HepG2 (cell line): ENCODE measurements at regions not wholly inside any gene's neighbourhood (a gene's known extent, or its start where the extent isn't known, plus 50 kb on each side); places are given as distances from the start of the nearest gene placed in this dataset.

Experiments used
- ATAC-seq: fragments of 200-7000 bp; cut with Tn5 transposase; 3 replicates; pipeline ENCODE4 v1.9.1; 2020; ENCODE audit warnings: mild to moderate bottlenecking, moderate library complexity
- BruUV-seq: library from RNA; stranded (reverse); fragments of 400-500 nt; replicated peaks from 2 replicates; lab custom pipeline; 2021; lab: Mats Ljungman, UMichigan
- CTCF ChIA-PET: fragments of 300-600 bp; formaldehyde crosslinking; extraction: SDS; loops from one replicate; lab custom pipeline; 2021; ENCODE audit warnings: low total read pairs, inconsistent platforms, low intra/inter-chr PET ratio; lab: Yijun Ruan, JAX
- POLR2A ChIA-PET: fragments of 350-600 bp; sonication (Branson Sonifier 250); formaldehyde crosslinking; loops from one replicate; lab custom pipeline; 2020; ENCODE audit warnings: antibody characterized with exemption, inconsistent platforms; lab: Yijun Ruan, JAX
- DNase-seq: peaks from one replicate; pipeline ENCODE4 v3.0.0-alpha.2; 2015; ENCODE audit warnings: low spot score
- FAIRE-seq: peaks from 3 replicates; lab custom pipeline; 2011; peaks lifted over from hg19 to GRCh38; lab: Jason Lieb, UNC
- H2AFZ ChIP-seq: one replicate; pipeline ENCODE4 v1.6.1; 2011; ENCODE audit warnings: low read length, inconsistent platforms
- H3K27ac ChIP-seq: fragments of 300-600 bp; 3 replicates; pipeline ENCODE4 v1.8.0; 2011; ENCODE audit warnings: mixed run types, mild to moderate bottlenecking, mixed read lengths, low read length, inconsistent platforms; ENCODE audit not compliant: insufficient read depth; ENCODE audit errors: extremely low read length
- H3K27me3 ChIP-seq, 2 experiments: fragments of 200-600 bp in 1 of 2; 2 replicates in 1 of 2; 3 replicates in 1 of 2; pipeline versions ENCODE4 v1.6.0 to v1.8.0; 2011; ENCODE audit warnings: low read length in 2 of 2, mild to moderate bottlenecking in 2 of 2, moderate library complexity in 2 of 2, inconsistent platforms in 1 of 2; ENCODE audit not compliant: insufficient read depth in 2 of 2, control insufficient read depth in 1 of 2
- H3K36me3 ChIP-seq, 2 experiments: fragments of 200-600 bp in 1 of 2; replicated peaks in 1 of 2; 2 replicates in 1 of 2; 3 replicates in 1 of 2; pipeline versions ENCODE4 v1.5.1 to v1.8.0; 2011; ENCODE audit warnings: low read length in 2 of 2, inconsistent platforms in 1 of 2; ENCODE audit not compliant: insufficient read depth in 2 of 2, control insufficient read depth in 1 of 2
- H3K4me1 ChIP-seq: 2 replicates; pipeline ENCODE4 v1.5.1; 2012; ENCODE audit warnings: low read length, inconsistent platforms; ENCODE audit not compliant: insufficient read depth
- H3K4me2 ChIP-seq: 2 replicates; pipeline ENCODE4 v1.6.0; 2011; ENCODE audit warnings: low read depth, low read length, inconsistent platforms
- H3K4me3 ChIP-seq, 3 experiments: fragments of 200-600 bp in 1 of 3; sonication (generic), shearing (Covaris generic) in 1 of 3; replicated peaks in 1 of 3; 2 replicates each; pipeline ENCODE4 v1.5.1; 2011 to 2016; ENCODE audit warnings: low read length in 3 of 3, inconsistent platforms in 2 of 3, low read depth in 2 of 3, mild to moderate bottlenecking in 2 of 3, control low read depth in 1 of 3, mixed read lengths in 1 of 3; ENCODE audit not compliant: insufficient read depth in 1 of 3
- H3K79me2 ChIP-seq: one replicate; pipeline ENCODE4 v1.6.1; 2011; ENCODE audit warnings: low read length, inconsistent platforms; ENCODE audit not compliant: insufficient read depth
- H3K9ac ChIP-seq: 2 replicates; pipeline ENCODE4 v1.6.0; 2011; ENCODE audit warnings: mild to moderate bottlenecking, low read depth, low read length, inconsistent platforms; ENCODE audit not compliant: insufficient read depth
- H3K9me3 ChIP-seq: 2 replicates; pipeline ENCODE4 v1.5.1; 2012; ENCODE audit warnings: mild to moderate bottlenecking, low read length
- H4K20me1 ChIP-seq: 2 replicates; pipeline ENCODE4 v1.6.0; 2011; ENCODE audit warnings: inconsistent platforms, mild to moderate bottlenecking, low read length, moderate library complexity; ENCODE audit not compliant: insufficient read depth
- CCDC6 ChIP-seq: sonication (generic); formaldehyde crosslinking; IDR thresholded peaks from 2 replicates; pipeline ENCODE4 v1.8.1; 2022; ENCODE audit warnings: mild to moderate bottlenecking, missing genetic modification reagents, moderate library complexity
- FOSL2 ChIP-seq: sonication (generic); formaldehyde crosslinking; IDR thresholded peaks from 2 replicates; pipeline ENCODE4 v1.4.0; 2020; ENCODE audit warnings: missing genetic modification reagents
- GMEB1 ChIP-seq: sonication (generic); formaldehyde crosslinking; IDR thresholded peaks from 2 replicates; pipeline ENCODE4 v1.5.1; 2020; ENCODE audit warnings: missing genetic modification reagents, mild to moderate bottlenecking, borderline replicate concordance
- ISL2 ChIP-seq: sonication (generic); formaldehyde crosslinking; IDR thresholded peaks from 2 replicates; pipeline ENCODE4 v1.5.0; 2020; ENCODE audit warnings: missing genetic modification reagents
- MAFG ChIP-seq: sonication (generic); formaldehyde crosslinking; IDR thresholded peaks from 2 replicates; pipeline ENCODE4 v1.5.1; 2020; ENCODE audit warnings: mild to moderate bottlenecking, missing genetic modification reagents
- NCOA1 ChIP-seq: sonication (generic); formaldehyde crosslinking; IDR thresholded peaks from 2 replicates; pipeline ENCODE4 v1.9.0; 2021; ENCODE audit warnings: missing genetic modification reagents
- PRMT3 ChIP-seq: sonication (generic); formaldehyde crosslinking; IDR thresholded peaks from 2 replicates; pipeline ENCODE4 v1.8.1; 2022; ENCODE audit warnings: low read depth, mild to moderate bottlenecking, moderate library complexity, missing genetic modification reagents, borderline replicate concordance
- TIGD3 ChIP-seq: sonication (generic); formaldehyde crosslinking; IDR thresholded peaks from 2 replicates; pipeline ENCODE4 v1.5.1; 2020; ENCODE audit warnings: mild to moderate bottlenecking, missing genetic modification reagents, borderline replicate concordance
- TSC22D2 ChIP-seq: sonication (generic); formaldehyde crosslinking; IDR thresholded peaks from 2 replicates; pipeline ENCODE4 v1.5.1; 2020; ENCODE audit warnings: missing genetic modification reagents, mild to moderate bottlenecking, borderline replicate concordance
- ZNF207 ChIP-seq: fragments of 450-650 bp; IDR thresholded peaks from 2 replicates; pipeline ENCODE4 v1.6.1; 2016; ENCODE audit warnings: antibody characterized with exemption, borderline replicate concordance
- ZNF501 ChIP-seq: sonication (generic); formaldehyde crosslinking; IDR thresholded peaks from 2 replicates; pipeline ENCODE4 v1.5.1; 2020; ENCODE audit warnings: mild to moderate bottlenecking, moderate library complexity, missing genetic modification reagents
- ZNF503 ChIP-seq: sonication (generic); formaldehyde crosslinking; IDR thresholded peaks from 2 replicates; pipeline ENCODE4 v1.4.0; 2020; ENCODE audit warnings: missing genetic modification reagents
- ZNF660 ChIP-seq: sonication (generic); formaldehyde crosslinking; IDR thresholded peaks from 2 replicates; pipeline ENCODE4 v1.5.1; 2020; ENCODE audit warnings: mild to moderate bottlenecking, low read depth, missing genetic modification reagents, borderline replicate concordance
- ZNF800 ChIP-seq: sonication (generic); formaldehyde crosslinking; IDR thresholded peaks from 2 replicates; pipeline ENCODE4 v1.4.0; 2020; ENCODE audit warnings: missing genetic modification reagents
- ZSCAN12 ChIP-seq: sonication (generic); formaldehyde crosslinking; IDR thresholded peaks from 2 replicates; pipeline ENCODE4 v1.9.0; 2021; ENCODE audit warnings: mild to moderate bottlenecking, missing genetic modification reagents
- in situ Hi-C: cut with HindIII; loops from 2 replicates; pipeline ENCODE4 v1.10.0; 2017; ENCODE audit warnings: low pct_unique_long_range_greater_than_20kb; ENCODE audit not compliant: extremely low pct_ligation_motif_present
- intact Hi-C: fragments of 100-400 bp; cut with micrococcal nuclease; formaldehyde crosslinking; loops from one replicate; pipeline ENCODE4 v1.10.0; 2022; ENCODE audit not compliant: unreplicated experiment

- no peak overlapping the region for H2AFZ ChIP-seq
- FAIRE-seq = no peak
Measured at GRCh38 chr4:41325901-41326300, 69.2 kb downstream of the UCHL1 start.

More at GRCh38 chr4:41325901-41326300, 69.2 kb downstream of the UCHL1 start:
- H3K4me3 ChIP-seq = no peak overlapping the region
- no peaks in the 10 kb centered on the region for H4K20me1 ChIP-seq
- H3K9ac ChIP-seq = no peak overlapping the region
- no peaks in the 10 kb centered on the region for H3K9me3 ChIP-seq
- H3K4me1 ChIP-seq = no peaks in the 10 kb centered on the region
- no TSS peak for BruUV-seq
- H3K4me2 ChIP-seq = no peak overlapping the region
- no peaks in the 10 kb centered on the region for H3K79me2 ChIP-seq
- no peaks in the 10 kb centered on the region for H3K27me3 ChIP-seq
- in situ Hi-C loops (no loop called here), intact Hi-C loops (no loop called here)
- no peak overlapping the region for H3K27ac ChIP-seq
- H3K36me3 ChIP-seq = no peaks in the 10 kb centered on the region
- no peak for TF ChIP-seq MAFG
- TF ChIP-seq GMEB1 (CRISPR knock-in tag) = no peak
- TF ChIP-seq NCOA1 = no peak
- TF ChIP-seq ISL2 = no peak
- no peak for TF ChIP-seq ZNF660 (CRISPR knock-in tag)
- TF ChIP-seq CCDC6 (CRISPR knock-in tag) = no peak
- TF ChIP-seq ZNF207 = no peak
- no peak for TF ChIP-seq PRMT3 (CRISPR knock-in tag)
- TF ChIP-seq ZNF800 = no peak
- TF ChIP-seq ZNF501 (CRISPR knock-in tag) = no peak
- TF ChIP-seq TIGD3 (CRISPR knock-in tag) = no peak
- TF ChIP-seq ZSCAN12 = no peak
- TF ChIP-seq FOSL2 = no peak
- no peak for TF ChIP-seq TSC22D2 (CRISPR knock-in tag)
- TF ChIP-seq ZNF503 (CRISPR knock-in tag) = no peak
- POLR2A ChIA-PET = no interaction called here
- ATAC-seq (no peak), DNase-seq (no peak)
- CTCF ChIA-PET = no interaction called here
